ENCODE measurements at regions not wholly inside any gene's neighbourhood (a gene's known extent, or its start where the extent isn't known, plus 50 kb on each side); places are given as distances from the start of the nearest gene placed in this dataset.

DNA sequence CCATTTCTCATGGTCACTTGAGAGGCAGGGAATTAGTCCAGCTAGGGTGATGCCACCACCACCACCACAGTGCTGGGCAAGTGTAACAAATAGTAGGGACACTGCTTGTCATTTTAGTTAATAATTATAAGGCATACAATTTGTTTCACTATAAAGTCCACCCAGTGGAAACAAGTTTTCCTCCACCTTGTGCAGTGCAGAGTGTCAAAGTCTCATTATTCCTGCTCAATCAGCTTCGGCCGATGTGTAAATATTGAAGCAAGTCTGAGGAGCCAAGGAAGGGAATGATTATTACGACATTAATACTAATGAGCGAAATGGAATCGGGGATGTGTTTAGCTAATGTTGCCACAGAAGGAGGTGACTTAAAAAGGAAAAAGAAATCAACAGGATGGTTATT is 340.4 kb downstream of the NKX6-1 start:
- H4K91ac ChIP-seq (ENCODE audit: insufficient read depth, low read depth, low read length): no peak overlapping the region
- H2AFZ ChIP-seq (replicated peaks; ENCODE audit: low read length, poor library complexity): no peak overlapping the region
- H3K4ac ChIP-seq (ENCODE audit: low read depth, low read length): no peak overlapping the region
- H3K27ac ChIP-seq (ENCODE audit: insufficient read depth, low read length): no peak overlapping the region
- H3K9me1 ChIP-seq (ENCODE audit: insufficient read depth, low read length): no peaks in the 10 kb centered on the region
- no peak overlapping the region for H3K14ac ChIP-seq (replicated peaks; ENCODE audit: low read depth, low read length)
- BruUV-seq (replicated peaks): no TSS peak
- H3K79me1 ChIP-seq (ENCODE audit: low read depth in 1 of 2, low read length in 2 of 2): no peaks in the 10 kb centered on the region
- H3K18ac ChIP-seq (ENCODE audit: low read depth, low read length): no peak overlapping the region
- H3K4me3 ChIP-seq (ENCODE audit: insufficient read depth, low read depth, low read length): no peak overlapping the region
- no peak overlapping the region for H3K4me2 ChIP-seq (ENCODE audit: low read depth, low read length)
- H2BK15ac ChIP-seq (ENCODE audit: low read depth, low read length): no peak overlapping the region
- ChIA-PET POLR2A (ENCODE audit: unreplicated experiment) (no interaction called here), CTCF (interaction anchor here (0.7 to 1.3 kb wide), 2 partner anchors 8 to 377 kb away, joined by 3 to 4 read pairs; no protein-coding TSS in a partner anchor)
- H3K56ac ChIP-seq (ENCODE audit: extremely low read depth, insufficient read depth, low read length): no peak overlapping the region
- intact Hi-C loops (cut with micrococcal nuclease) (no loop called here), in situ Hi-C loops (cut with MboI; ENCODE audit: low sequenced_read_pairs) (no loop called here), dilution Hi-C loops (cut with HindIII; ENCODE audit: low sequenced_read_pairs, unreplicated experiment) (no loop called here)
- H2BK5ac ChIP-seq (ENCODE audit: low read depth, low read length, poor library complexity, severe bottlenecking): no peak overlapping the region
- H4K20me1 ChIP-seq (ENCODE audit: insufficient read depth, low read length): no peaks in the 10 kb centered on the region
- no peak overlapping the region for H3K23ac ChIP-seq (ENCODE audit: low read depth, low read length)
- H3K9ac ChIP-seq (ENCODE audit: low read depth, low read length): no peak overlapping the region
- no peak overlapping the region for H4K8ac ChIP-seq (ENCODE audit: low read depth in 2 of 2, low read length in 2 of 2)
- H2AK9ac ChIP-seq (replicated peaks; ENCODE audit: low read depth, low read length, poor library complexity): no peak overlapping the region
- no peaks in the 10 kb centered on the region for H3K4me1 ChIP-seq (ENCODE audit: control insufficient read depth, insufficient read depth, low read length)
- no peaks in the 10 kb centered on the region for H3K36me3 ChIP-seq (ENCODE audit: control insufficient read depth, insufficient read depth, low read length)
- ATAC-seq (ENCODE audit: low read depth) (no peak), DNase-seq (no peak)
- H2AK5ac ChIP-seq (ENCODE audit: low read depth, low read length): no peak overlapping the region
- H4K5ac ChIP-seq (ENCODE audit: low read depth, low read length): no peak overlapping the region
- 0% methylated on average over 2 of the region's 5 CpGs; no CpG with 5 or more reads in 1 of the 2 experiments for WGBS, 2 experiments (ENCODE audit: extremely low coverage in 2 of 2, insufficient read length in 1 of 2)
- peaks cover 4% of the 10 kb centered on the region for H3K27me3 ChIP-seq (ENCODE audit: control insufficient read depth, insufficient read depth, low read length)
- H3K9me3 ChIP-seq (ENCODE audit: control insufficient read depth, insufficient read depth, low read length): no peaks in the 10 kb centered on the region
- no peak overlapping the region for H2BK120ac ChIP-seq (ENCODE audit: low read depth, low read length)
- TF ChIP-seq CHD1 (IDR thresholded peaks at IDR 0.05; ENCODE audit: low read depth, low read length) (no peak), MXI1 (IDR thresholded peaks at IDR 0.05; ENCODE audit: borderline replicate concordance, low read depth, low read length) (no peak), NFE2L2 (IDR thresholded peaks at IDR 0.05; ENCODE audit: low read depth, low read length) (no peak), RFX5 (IDR thresholded peaks at IDR 0.05; ENCODE audit: low read depth, low read length) (no peak), MAZ (IDR thresholded peaks at IDR 0.05; ENCODE audit: borderline replicate concordance, low read depth, low read length) (no peak), SMC3 (IDR thresholded peaks at IDR 0.05; ENCODE audit: low read depth, low read length) (no peak), MAFK (IDR thresholded peaks at IDR 0.05; ENCODE audit: low read depth, low read length) (no peak), CEBPB (IDR thresholded peaks at IDR 0.05; ENCODE audit: low read depth, low read length) (no peak), BHLHE40 (IDR thresholded peaks at IDR 0.05; ENCODE audit: low read depth, low read length) (no peak), RCOR1 (IDR thresholded peaks at IDR 0.05; ENCODE audit: insufficient replicate concordance, low read length) (no peak)
- TF ChIP-seq, protein P1, sequence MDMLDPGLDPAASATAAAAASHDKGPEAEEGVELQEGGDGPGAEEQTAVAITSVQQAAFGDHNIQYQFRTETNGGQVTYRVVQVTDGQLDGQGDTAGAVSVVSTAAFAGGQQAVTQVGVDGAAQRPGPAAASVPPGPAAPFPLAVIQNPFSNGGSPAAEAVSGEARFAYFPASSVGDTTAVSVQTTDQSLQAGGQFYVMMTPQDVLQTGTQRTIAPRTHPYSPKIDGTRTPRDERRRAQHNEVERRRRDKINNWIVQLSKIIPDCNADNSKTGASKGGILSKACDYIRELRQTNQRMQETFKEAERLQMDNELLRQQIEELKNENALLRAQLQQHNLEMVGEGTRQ (IDR thresholded peaks at IDR 0.05; ENCODE audit: low read depth, low read length): no peak
- TF ChIP-seq, protein P2, sequence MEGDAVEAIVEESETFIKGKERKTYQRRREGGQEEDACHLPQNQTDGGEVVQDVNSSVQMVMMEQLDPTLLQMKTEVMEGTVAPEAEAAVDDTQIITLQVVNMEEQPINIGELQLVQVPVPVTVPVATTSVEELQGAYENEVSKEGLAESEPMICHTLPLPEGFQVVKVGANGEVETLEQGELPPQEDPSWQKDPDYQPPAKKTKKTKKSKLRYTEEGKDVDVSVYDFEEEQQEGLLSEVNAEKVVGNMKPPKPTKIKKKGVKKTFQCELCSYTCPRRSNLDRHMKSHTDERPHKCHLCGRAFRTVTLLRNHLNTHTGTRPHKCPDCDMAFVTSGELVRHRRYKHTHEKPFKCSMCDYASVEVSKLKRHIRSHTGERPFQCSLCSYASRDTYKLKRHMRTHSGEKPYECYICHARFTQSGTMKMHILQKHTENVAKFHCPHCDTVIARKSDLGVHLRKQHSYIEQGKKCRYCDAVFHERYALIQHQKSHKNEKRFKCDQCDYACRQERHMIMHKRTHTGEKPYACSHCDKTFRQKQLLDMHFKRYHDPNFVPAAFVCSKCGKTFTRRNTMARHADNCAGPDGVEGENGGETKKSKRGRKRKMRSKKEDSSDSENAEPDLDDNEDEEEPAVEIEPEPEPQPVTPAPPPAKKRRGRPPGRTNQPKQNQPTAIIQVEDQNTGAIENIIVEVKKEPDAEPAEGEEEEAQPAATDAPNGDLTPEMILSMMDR (conservative IDR thresholded peaks at IDR 0.05; ENCODE audit: low read depth, low read length): no peak
- H2BK20ac ChIP-seq (ENCODE audit: low read depth, low read length): no peak overlapping the region

Data from IMR-90 (cell line).